ENCODE measurements at regions not wholly inside any gene's neighbourhood (a gene's known extent, or its start where the extent isn't known, plus 50 kb on each side); places are given as distances from the start of the nearest gene placed in this dataset.

- peak; percentile 81 for DNase-seq
- H3K4me3 Mint-ChIP-seq = no peak overlapping the region
- H3K9me3 Mint-ChIP-seq = no peaks in the 10 kb centered on the region
- no peaks in the 10 kb centered on the region for H3K36me3 Mint-ChIP-seq (ENCODE audit: low read depth)
- TF ChIP-seq, protein P1, sequence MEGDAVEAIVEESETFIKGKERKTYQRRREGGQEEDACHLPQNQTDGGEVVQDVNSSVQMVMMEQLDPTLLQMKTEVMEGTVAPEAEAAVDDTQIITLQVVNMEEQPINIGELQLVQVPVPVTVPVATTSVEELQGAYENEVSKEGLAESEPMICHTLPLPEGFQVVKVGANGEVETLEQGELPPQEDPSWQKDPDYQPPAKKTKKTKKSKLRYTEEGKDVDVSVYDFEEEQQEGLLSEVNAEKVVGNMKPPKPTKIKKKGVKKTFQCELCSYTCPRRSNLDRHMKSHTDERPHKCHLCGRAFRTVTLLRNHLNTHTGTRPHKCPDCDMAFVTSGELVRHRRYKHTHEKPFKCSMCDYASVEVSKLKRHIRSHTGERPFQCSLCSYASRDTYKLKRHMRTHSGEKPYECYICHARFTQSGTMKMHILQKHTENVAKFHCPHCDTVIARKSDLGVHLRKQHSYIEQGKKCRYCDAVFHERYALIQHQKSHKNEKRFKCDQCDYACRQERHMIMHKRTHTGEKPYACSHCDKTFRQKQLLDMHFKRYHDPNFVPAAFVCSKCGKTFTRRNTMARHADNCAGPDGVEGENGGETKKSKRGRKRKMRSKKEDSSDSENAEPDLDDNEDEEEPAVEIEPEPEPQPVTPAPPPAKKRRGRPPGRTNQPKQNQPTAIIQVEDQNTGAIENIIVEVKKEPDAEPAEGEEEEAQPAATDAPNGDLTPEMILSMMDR (IDR thresholded peaks at IDR 0.05) = peak; percentile 78
- peaks cover 8% of the 10 kb centered on the region for H3K4me1 Mint-ChIP-seq (ENCODE audit: low read depth)
- H3K27me3 Mint-ChIP-seq (ENCODE audit: insufficient read depth) = peaks cover 12% of the 10 kb centered on the region
- no peak overlapping the region for H3K27ac Mint-ChIP-seq
These were observed 50.9 kb upstream of the TPM4 start for GRCh38 chr19:16025108-16026101.

DNA sequence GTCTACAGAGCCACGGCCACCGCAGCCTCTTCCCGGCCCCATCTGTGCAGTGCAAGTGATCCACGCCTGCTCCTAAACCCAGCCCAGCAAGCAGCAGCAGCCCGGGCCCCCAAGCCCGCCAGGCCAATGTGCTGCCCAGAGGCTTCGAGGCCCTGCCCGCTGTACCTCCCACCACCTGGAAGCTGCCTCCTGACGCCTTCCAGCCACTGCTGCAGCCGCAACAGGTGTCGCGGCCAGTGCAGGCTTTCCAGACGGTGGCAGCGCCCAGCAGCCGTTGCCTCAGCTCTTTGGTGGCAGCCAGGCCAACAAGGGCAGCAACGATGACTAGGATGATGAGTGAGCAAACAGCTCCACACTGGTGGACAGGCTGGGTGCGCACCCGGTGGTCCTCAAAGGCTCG lies 50.2 kb upstream of the TPM4 start:
- DNase-seq = no peak
- Mint-ChIP-seq H3K4me3 (no peak overlapping the region), H3K4me1 (ENCODE audit: low read depth) (peaks cover 8% of the 10 kb centered on the region), H3K27me3 (ENCODE audit: insufficient read depth) (peaks cover 10% of the 10 kb centered on the region), H3K36me3 (ENCODE audit: low read depth) (no peaks in the 10 kb centered on the region), H3K9me3 (no peaks in the 10 kb centered on the region), H3K27ac (no peak overlapping the region)
- TF ChIP-seq, protein P1 (IDR thresholded peaks at IDR 0.05) = no peak

Measured in HFFc6 (cell line).